ENCODE measurements at regions not wholly inside any gene's neighbourhood (a gene's known extent, or its start where the extent isn't known, plus 50 kb on each side); places are given as distances from the start of the nearest gene placed in this dataset.
"Not testable (repeated sequence)": the region's sequence is repeated elsewhere in the genome, so short reads cannot be mapped to it uniquely, and the experiment has no call there.

- DNase-seq (ENCODE audit: low spot score): no peak
Observed at GRCh38 chr4:84379917-84380641, 119.0 kb downstream of the NKX6-1 start.

GRCh38 chr4:84378983-84379382, 120.1 kb downstream of the NKX6-1 start:
- no peak for DNase-seq (ENCODE audit: low spot score)

- no peak for DNase-seq (ENCODE audit: low spot score)
Observed at GRCh38 chr4:84378356-84378755, 120.7 kb downstream of the NKX6-1 start.

GRCh38 chr4:84366907-84367306, 132.2 kb downstream of the NKX6-1 start:
- DNase-seq (ENCODE audit: low spot score): no peak

- DNase-seq (ENCODE audit: low spot score): no peak
Observed at GRCh38 chr4:84366161-84366560, 132.9 kb downstream of the NKX6-1 start.

- DNase-seq (ENCODE audit: low spot score): no peak
Observed at GRCh38 chr4:84362896-84363655, 136.0 kb downstream of the NKX6-1 start.

- DNase-seq (ENCODE audit: low spot score): no peak
Observed at GRCh38 chr4:84342161-84342560, 156.9 kb downstream of the NKX6-1 start.

- no peak for DNase-seq (ENCODE audit: low spot score)
Observed at GRCh38 chr4:84341559-84341958, 157.5 kb downstream of the NKX6-1 start.

- DNase-seq (ENCODE audit: low spot score): no peak
Observed at GRCh38 chr4:84338367-84338766, 160.7 kb downstream of the NKX6-1 start.

- DNase-seq (ENCODE audit: low spot score): no peak
Observed at GRCh38 chr4:84336964-84337705, 162.0 kb downstream of the NKX6-1 start.

GRCh38 chr4:84327526-84327925, 171.6 kb downstream of the NKX6-1 start:
- DNase-seq (ENCODE audit: low spot score): no peak

GRCh38 chr4:84325625-84326024, 173.5 kb downstream of the NKX6-1 start:
- DNase-seq (ENCODE audit: low spot score): no peak

GRCh38 chr4:84324303-84325245, 174.5 kb downstream of the NKX6-1 start:
- DNase-seq (ENCODE audit: low spot score): peak; percentile 28

GRCh38 chr4:84319124-84319523, 180.0 kb downstream of the NKX6-1 start:
- peak; percentile 7 for DNase-seq (ENCODE audit: low spot score)

GRCh38 chr4:84317513-84317912, 181.6 kb downstream of the NKX6-1 start:
- DNase-seq (ENCODE audit: low spot score): no peak

- no peak for DNase-seq (ENCODE audit: low spot score)
Observed at GRCh38 chr4:84312426-84313012, 186.6 kb downstream of the NKX6-1 start.

- no peak for DNase-seq (ENCODE audit: low spot score)
Observed at GRCh38 chr4:84309191-84309590, 189.9 kb downstream of the NKX6-1 start.

- not testable (repeated sequence) for DNase-seq (ENCODE audit: low spot score)
Observed at GRCh38 chr4:84298719-84299254, 200.3 kb downstream of the NKX6-1 start.

GRCh38 chr4:84298023-84298718, 200.9 kb downstream of the NKX6-1 start:
- no peak for DNase-seq (ENCODE audit: low spot score)

- no peak for DNase-seq (ENCODE audit: low spot score)
Observed at GRCh38 chr4:84291969-84292368, 207.1 kb downstream of the NKX6-1 start.

Measured in pons (tissue), 1 donor.